Natural killer cell (primary cell): ENCODE measurements at regions not wholly inside any gene's neighbourhood (a gene's known extent, or its start where the extent isn't known, plus 50 kb on each side); places are given as distances from the start of the nearest gene placed in this dataset.

Experiments
- ATAC-seq, 3 donors: fragments of 150-1000 bp in 2 of 3; fragments of 200-7000 bp in 1 of 3; cut with Tn5 transposase; 1 replicate in 1 of 3; 2 replicates in 2 of 3; pipeline ENCODE4 v1.10.0; 2021; ENCODE audit warnings: mild to moderate bottlenecking in 2 of 3, moderate library complexity in 2 of 3
- DNase-seq, 2 donors: peaks; one replicate each; pipeline versions ENCODE4 v3.0.0 to v3.0.0-alpha.2; 2013 to 2021; ENCODE audit warnings: mixed read lengths in 1 of 2
- H3K27ac ChIP-seq: one replicate; pipeline ENCODE4 v1.5.1; 2013; ENCODE audit warnings: mild to moderate bottlenecking, low read length
- H3K27me3 ChIP-seq: one replicate; pipeline ENCODE4 v1.6.1; 2013; ENCODE audit warnings: low read length; ENCODE audit not compliant: control insufficient read depth, insufficient read depth
- H3K36me3 ChIP-seq: one replicate; pipeline ENCODE4 v1.6.1; 2013; ENCODE audit warnings: low read length; ENCODE audit not compliant: control insufficient read depth, insufficient read depth
- H3K4me1 ChIP-seq: one replicate; pipeline ENCODE4 v1.6.1; 2013; ENCODE audit warnings: low read length; ENCODE audit not compliant: control insufficient read depth, insufficient read depth
- H3K4me3 ChIP-seq: one replicate; pipeline ENCODE4 v1.5.1; 2013; ENCODE audit warnings: low read length
- H3K9me3 ChIP-seq: one replicate; pipeline ENCODE4 v1.6.1; 2013; ENCODE audit warnings: low read length; ENCODE audit not compliant: control insufficient read depth, insufficient read depth
- H3K27ac Mint-ChIP-seq, 2 donors: one replicate each; pipeline ENCODE4 v1.8.0; 2022; ENCODE audit warnings: mild to moderate bottlenecking in 2 of 2, mixed read lengths in 2 of 2, moderate library complexity in 1 of 2
- H3K27me3 Mint-ChIP-seq, 2 donors: one replicate each; pipeline ENCODE4 v1.8.0; 2022; ENCODE audit warnings: low read depth in 2 of 2, mixed read lengths in 2 of 2
- H3K36me3 Mint-ChIP-seq: one replicate; pipeline ENCODE4 v1.8.0; 2022; ENCODE audit warnings: mixed read lengths
- H3K4me1 Mint-ChIP-seq, 2 donors: one replicate each; pipeline ENCODE4 v1.8.0; 2022; ENCODE audit warnings: mixed read lengths in 2 of 2
- H3K4me3 Mint-ChIP-seq: one replicate; pipeline ENCODE4 v1.8.0; 2022; ENCODE audit warnings: mild to moderate bottlenecking, moderate library complexity, mixed read lengths
- H3K9me3 Mint-ChIP-seq, 2 donors: one replicate each; pipeline ENCODE4 v1.8.0; 2022; ENCODE audit warnings: mixed read lengths in 2 of 2
- CTCF ChIP-seq: fragments of 200-600 bp; IDR thresholded peaks from one replicate; pipeline ENCODE4 v1.8.0; 2022; ENCODE audit warnings: antibody characterized with exemption
- WGBS: methylation state at CpG from one replicate; pipeline ENCODE4 v1.1.7; 2013; ENCODE audit warnings: missing lambda C conversion rate; ENCODE audit not compliant: insufficient coverage; 5-methylcytosine and 5-hydroxymethylcytosine counted together
- intact Hi-C: fragments of 100-400 bp; cut with micrococcal nuclease; formaldehyde crosslinking; loops from one replicate; pipeline ENCODE4 v1.14.2; 2022

GRCh38 chr22:27669798-27670599, 131.6 kb downstream of the MN1 start:
- Histone ChIP-seq H3K9me3 (no peaks in the 10 kb centered on the region), H3K4me1 (peaks cover 20% of the 10 kb centered on the region), H3K27ac (no peak overlapping the region), H3K4me3 (no peak overlapping the region), H3K27me3 (peaks cover 4% of the 10 kb centered on the region), H3K36me3 (no peaks in the 10 kb centered on the region)
- H3K9me3 Mint-ChIP-seq = peaks cover 0 to 2% of the 10 kb centered on the region in 2 donors
- H3K27me3 Mint-ChIP-seq = peaks cover 12 to 24% of the 10 kb centered on the region in 2 donors
- no peak for TF ChIP-seq CTCF
- intact Hi-C loops = no loop called here
- no peak overlapping the region for H3K4me3 Mint-ChIP-seq
- no peaks in the 10 kb centered on the region for H3K36me3 Mint-ChIP-seq
- DNase-seq = no peak
- H3K27ac Mint-ChIP-seq = no peak overlapping the region
- WGBS = 28% methylated on average over 13 of the region's 13 CpGs
- ATAC-seq = no peak
- peaks cover 0 to 21% of the 10 kb centered on the region in 2 donors for H3K4me1 Mint-ChIP-seq

GRCh38 chr22:27670701-27671412, 130.7 kb downstream of the MN1 start:
- DNase-seq = no peak
- Mint-ChIP-seq H3K36me3 (no peaks in the 10 kb centered on the region), H3K9me3 (peaks cover 0 to 2% of the 10 kb centered on the region in 2 donors), H3K4me1 (peaks cover 0 to 21% of the 10 kb centered on the region in 2 donors), H3K27ac (no peak overlapping the region), H3K27me3 (peaks cover 12 to 15% of the 10 kb centered on the region in 2 donors), H3K4me3 (no peak overlapping the region)
- WGBS = 13% methylated on average over 16 of the region's 16 CpGs
- intact Hi-C loops = no loop called here
- H3K36me3 ChIP-seq = no peaks in the 10 kb centered on the region
- H3K27me3 ChIP-seq = peaks cover 4% of the 10 kb centered on the region
- H3K4me3 ChIP-seq = no peak overlapping the region
- peak in 1 of 3 donors; percentile 26 for ATAC-seq
- no peak overlapping the region for H3K27ac ChIP-seq
- no peak for TF ChIP-seq CTCF
- peaks cover 20% of the 10 kb centered on the region for H3K4me1 ChIP-seq
- no peaks in the 10 kb centered on the region for H3K9me3 ChIP-seq

GRCh38 chr22:27671413-27671935, 130.1 kb downstream of the MN1 start:
- TF ChIP-seq CTCF = no peak
- H3K27me3 ChIP-seq = peaks cover 4% of the 10 kb centered on the region
- 89% methylated on average over 3 of the region's 3 CpGs for WGBS
- H3K4me1 ChIP-seq = peaks cover 20% of the 10 kb centered on the region
- Mint-ChIP-seq H3K4me1 (peaks cover 0 to 21% of the 10 kb centered on the region in 2 donors), H3K36me3 (no peaks in the 10 kb centered on the region), H3K27ac (no peak overlapping the region), H3K9me3 (peaks cover 0 to 2% of the 10 kb centered on the region in 2 donors), H3K27me3 (peaks cover 11 to 15% of the 10 kb centered on the region in 2 donors), H3K4me3 (no peak overlapping the region)
- no peak for DNase-seq
- intact Hi-C loops = no loop called here
- no peak overlapping the region for H3K27ac ChIP-seq
- no peaks in the 10 kb centered on the region for H3K36me3 ChIP-seq
- ATAC-seq = no peak
- H3K4me3 ChIP-seq = no peak overlapping the region
- H3K9me3 ChIP-seq = no peaks in the 10 kb centered on the region
